Occipital lobe (tissue), 1 donor: ENCODE measurements at regions not wholly inside any gene's neighbourhood (a gene's known extent, or its start where the extent isn't known, plus 50 kb on each side); places are given as distances from the start of the nearest gene placed in this dataset.

Experiments used
- DNase-seq: peaks from one replicate; lab custom pipeline; 2025; lab: John Stamatoyannopoulos, UW

GRCh38 chr2:163369111-163369510 is 366.7 kb downstream of the FIGN start:
- no peak for DNase-seq

- no peak for DNase-seq
These were observed 367.2 kb downstream of the FIGN start for GRCh38 chr2:163368655-163369054.

- DNase-seq = no peak
These were observed 367.8 kb downstream of the FIGN start for GRCh38 chr2:163367825-163368582.

GRCh38 chr2:163364736-163365135 is 371.1 kb downstream of the FIGN start:
- no peak for DNase-seq

- no peak for DNase-seq
These were observed 382.3 kb downstream of the FIGN start for GRCh38 chr2:163353551-163353950.

- DNase-seq = no peak
These were observed 383.8 kb downstream of the FIGN start for GRCh38 chr2:163351966-163352365.

- no peak for DNase-seq
These were observed 384.7 kb downstream of the FIGN start for GRCh38 chr2:163351143-163351542.

GRCh38 chr2:163348857-163349380 is 386.9 kb downstream of the FIGN start:
- DNase-seq = no peak

- DNase-seq = peak; percentile 57
These were observed 387.6 kb downstream of the FIGN start for GRCh38 chr2:163347982-163348856.

- DNase-seq = no peak
These were observed 389.8 kb downstream of the FIGN start for GRCh38 chr2:163345795-163346573.

GRCh38 chr2:163343316-163343715 is 392.5 kb downstream of the FIGN start:
- DNase-seq = no peak

GRCh38 chr2:163341426-163341825 is 394.4 kb downstream of the FIGN start:
- no peak for DNase-seq

GRCh38 chr2:163338270-163338669 is 397.5 kb downstream of the FIGN start:
- no peak for DNase-seq

GRCh38 chr2:163324677-163325076 is 411.1 kb downstream of the FIGN start:
- DNase-seq = no peak

GRCh38 chr2:163319006-163319405 is 416.8 kb downstream of the FIGN start:
- DNase-seq = no peak

- DNase-seq = no peak
These were observed 421.1 kb downstream of the FIGN start for GRCh38 chr2:163314712-163315111.

- no peak for DNase-seq
These were observed 423.1 kb downstream of the FIGN start for GRCh38 chr2:163312713-163313112.

GRCh38 chr2:163306647-163307046 is 429.2 kb downstream of the FIGN start:
- no peak for DNase-seq

GRCh38 chr2:163302141-163302540 is 433.7 kb downstream of the FIGN start:
- no peak for DNase-seq

GRCh38 chr2:163291790-163292189 is 444.0 kb downstream of the FIGN start:
- no peak for DNase-seq

- DNase-seq = no peak
These were observed 443.1 kb upstream of the KCNH7 start for GRCh38 chr2:163281717-163282116.
